Lung (tissue), 11 donors: ENCODE measurements at regions not wholly inside any gene's neighbourhood (a gene's known extent, or its start where the extent isn't known, plus 50 kb on each side); places are given as distances from the start of the nearest gene placed in this dataset.

ENCODE experiments used
- ATAC-seq: fragments of 200-7000 bp; cut with Tn5 transposase; one replicate; pipeline ENCODE4 v1.9.1; 2020; ENCODE audit warnings: moderate number of reproducible peaks; ENCODE audit not compliant: insufficient read depth, low FRiP score
- DNase-seq, 3 donors: peaks; one replicate each; pipeline ENCODE4 v3.0.0-alpha.2; 2013 to 2017
- H3K27ac ChIP-seq, 2 donors: one replicate each; pipeline ENCODE4 v1.5.1; 2013; ENCODE audit warnings: mild to moderate bottlenecking in 2 of 2, moderate library complexity in 2 of 2, control low read depth in 1 of 2, inconsistent platforms in 1 of 2, low read depth in 1 of 2, low read length in 1 of 2
- H3K27me3 ChIP-seq, 3 donors: one replicate each; pipeline ENCODE4 v1.5.1; 2013; ENCODE audit warnings: low read length in 2 of 3; ENCODE audit not compliant: control insufficient read depth in 3 of 3, insufficient read depth in 3 of 3
- H3K36me3 ChIP-seq, 4 donors: one replicate each; pipeline ENCODE4 v1.5.1; 2013; ENCODE audit warnings: low read length in 4 of 4, mild to moderate bottlenecking in 1 of 4, moderate library complexity in 1 of 4; ENCODE audit not compliant: control insufficient read depth in 4 of 4, insufficient read depth in 4 of 4
- H3K4me1 ChIP-seq, 5 donors: one replicate each; pipeline ENCODE4 v1.5.1; 2013; ENCODE audit warnings: low read length in 5 of 5, mild to moderate bottlenecking in 2 of 5, moderate library complexity in 1 of 5; ENCODE audit not compliant: control insufficient read depth in 5 of 5, insufficient read depth in 5 of 5
- H3K4me3 ChIP-seq: one replicate; pipeline ENCODE4 v1.5.1; 2013; ENCODE audit warnings: mild to moderate bottlenecking, control low read depth, moderate library complexity
- H3K9ac ChIP-seq, 2 donors: one replicate each; pipeline ENCODE4 v1.5.1; 2013; ENCODE audit warnings: low read length in 2 of 2, control low read depth in 1 of 2; ENCODE audit not compliant: insufficient read depth in 1 of 2
- H3K9me3 ChIP-seq, 4 donors: one replicate each; pipeline ENCODE4 v1.5.1; 2013; ENCODE audit warnings: low read length in 3 of 4, mild to moderate bottlenecking in 1 of 4, moderate library complexity in 1 of 4; ENCODE audit not compliant: control insufficient read depth in 4 of 4, insufficient read depth in 3 of 4
- CTCF ChIP-seq: IDR thresholded peaks from 2 replicates; pipeline ENCODE4 v1.5.1; 2012; ENCODE audit warnings: mild to moderate bottlenecking; ENCODE audit errors: control extremely low read depth, extremely low read depth
- WGBS, 2 donors: extraction: QIAGEN DNeasy Blood & Tissue Kit; methylation state at CpG; one replicate each; pipeline ENCODE4 v1.1.7; 2013; 5-methylcytosine and 5-hydroxymethylcytosine counted together
- donor health status: control.
- donor health status: control.
- donor health status: Bipolar disorder and iron deficiency.
- donor health status: healthy.
- donor health status: DM: yes; HTN: yes; CAD: no.

- H3K36me3 ChIP-seq: peaks cover 0 to 9% (median 0%) of the 10 kb centered on the region in 4 donors
- H3K9ac ChIP-seq: peak overlapping the region in 1 of 2 donors; percentile 80
- TF ChIP-seq CTCF: no peak
- ATAC-seq: no peak
- 27 to 48% methylated on average over 4 of the region's 4 CpGs for WGBS, 2 donors
- H3K4me3 ChIP-seq: no peak overlapping the region
- no peaks in the 10 kb centered on the region for H3K9me3 ChIP-seq
- no peaks in the 10 kb centered on the region for H3K27me3 ChIP-seq
- DNase-seq: peak in 2 of 3 donors; percentile 60 to 66
- H3K4me1 ChIP-seq: peaks cover 0 to 7% (median 0%) of the 10 kb centered on the region in 5 donors
- no peak overlapping the region for H3K27ac ChIP-seq
Observed at GRCh38 chr1:222897527-222898190, 82.8 kb downstream of the DISP1 start.

GRCh38 chr1:222898191-222898527 is 83.3 kb downstream of the DISP1 start:
- H3K9ac ChIP-seq: peak overlapping the region in 1 of 2 donors; percentile 80
- no peak overlapping the region for H3K27ac ChIP-seq

GRCh38 chr1:222899471-222899870 is 84.6 kb downstream of the DISP1 start:
- Histone ChIP-seq H3K9me3 (no peaks in the 10 kb centered on the region), H3K9ac (no peak overlapping the region), H3K36me3 (no peaks in the 10 kb centered on the region), H3K27ac (no peak overlapping the region), H3K4me3 (no peak overlapping the region), H3K27me3 (no peaks in the 10 kb centered on the region), H3K4me1 (peaks cover 0 to 7% (median 0%) of the 10 kb centered on the region in 5 donors)
- no peak for TF ChIP-seq CTCF
- DNase-seq: no peak
- 81 to 92% methylated on average over 4 of the region's 4 CpGs for WGBS, 2 donors
- ATAC-seq: no peak

More at GRCh38 chr1:222898191-222898527, 83.3 kb downstream of the DISP1 start:
- H3K27me3 ChIP-seq: no peaks in the 10 kb centered on the region
- no peaks in the 10 kb centered on the region for H3K9me3 ChIP-seq
- 26 to 42% methylated on average over 1 of the region's 1 CpG for WGBS, 2 donors
- H3K4me1 ChIP-seq: peaks cover 0 to 7% (median 0%) of the 10 kb centered on the region in 5 donors
- H3K36me3 ChIP-seq: peaks cover 0 to 9% (median 0%) of the 10 kb centered on the region in 4 donors
- TF ChIP-seq CTCF: no peak
- no peak for ATAC-seq
- no peak for DNase-seq
- no peak overlapping the region for H3K4me3 ChIP-seq

GRCh38 chr1:222904451-222904850 is 89.6 kb downstream of the DISP1 start:
- DNase-seq: no peak
- WGBS, 2 donors: 97 to 98% methylated on average over 6 of the region's 6 CpGs

More at GRCh38 chr1:222904451-222904850, 89.6 kb downstream of the DISP1 start:
- no peak overlapping the region for H3K4me3 ChIP-seq
- ATAC-seq: no peak
- H3K27ac ChIP-seq: no peak overlapping the region
- no peak for TF ChIP-seq CTCF
- H3K27me3 ChIP-seq: no peaks in the 10 kb centered on the region
- peaks cover 0 to 2% (median 0%) of the 10 kb centered on the region in 5 donors for H3K4me1 ChIP-seq
- H3K36me3 ChIP-seq: no peaks in the 10 kb centered on the region
- H3K9me3 ChIP-seq: no peaks in the 10 kb centered on the region
- no peak overlapping the region for H3K9ac ChIP-seq
